WTC11 (cell line): ENCODE measurements at regions not wholly inside any gene's neighbourhood (a gene's known extent, or its start where the extent isn't known, plus 50 kb on each side); places are given as distances from the start of the nearest gene placed in this dataset.

Source experiments
- ATAC-seq: fragments of 200-7000 bp; cut with Tn5 transposase; 2 replicates; pipeline ENCODE4 v1.10.0; 2021; ENCODE audit warnings: mild to moderate bottlenecking, moderate library complexity
- CTCF ChIA-PET: fragments of 300-600 bp; sonication (Branson Sonifier 250); formaldehyde crosslinking; loops from one replicate; lab custom pipeline; 2021; ENCODE audit warnings: antibody characterized with exemption; lab: Charles Lee
- POLR2A ChIA-PET: fragments of 350-600 bp; sonication (Branson Sonifier 250); formaldehyde crosslinking; loops from one replicate; lab custom pipeline; 2021; ENCODE audit warnings: antibody characterized with exemption; lab: Charles Lee
- DNase-seq: peaks from one replicate; pipeline ENCODE4 v3.0.0; 2021; ENCODE audit warnings: low spot score
- H3K27ac Mint-ChIP-seq: 2 replicates; pipeline ENCODE4 v1.8.0; 2021; ENCODE audit warnings: mixed read lengths
- H3K27me3 Mint-ChIP-seq: 2 replicates; pipeline ENCODE4 v1.8.0; 2021; ENCODE audit warnings: low read depth, mild to moderate bottlenecking, moderate library complexity, mixed read lengths
- H3K36me3 Mint-ChIP-seq: 2 replicates; pipeline ENCODE4 v1.8.0; 2021; ENCODE audit warnings: mixed read lengths
- H3K4me1 Mint-ChIP-seq: 2 replicates; pipeline ENCODE4 v1.8.0; 2022; ENCODE audit warnings: mixed read lengths
- H3K4me3 Mint-ChIP-seq: 2 replicates; pipeline ENCODE4 v1.8.0; 2021; ENCODE audit warnings: mild to moderate bottlenecking, moderate library complexity, mixed read lengths
- H3K9me3 Mint-ChIP-seq: 2 replicates; pipeline ENCODE4 v1.8.0; 2021; ENCODE audit warnings: mixed read lengths
- GABPB1 ChIP-seq: sonication (generic); formaldehyde crosslinking; IDR thresholded peaks from 2 replicates; pipeline ENCODE4 v1.8.1; 2023; ENCODE audit warnings: mild to moderate bottlenecking, missing genetic modification reagents
- HMGA2 ChIP-seq: fragments of 250-450 bp; sonication (Bioruptor Pico); IDR thresholded peaks from 2 replicates; pipeline ENCODE4 v1.4.0; 2021; ENCODE audit warnings: mild to moderate bottlenecking, moderate library complexity
- JAZF1 ChIP-seq: fragments of 250-450 bp; sonication (Bioruptor Pico); IDR thresholded peaks from 2 replicates; pipeline ENCODE4 v1.9.0; 2021; ENCODE audit warnings: moderate library complexity, mild to moderate bottlenecking, inconsistent platforms
- KAT7 ChIP-seq: sonication (generic); formaldehyde crosslinking; IDR thresholded peaks from 2 replicates; pipeline ENCODE4 v1.8.1; 2023; ENCODE audit warnings: missing genetic modification reagents, mild to moderate bottlenecking, borderline replicate concordance
- MYBL2 ChIP-seq: sonication (generic); formaldehyde crosslinking; IDR thresholded peaks from 2 replicates; pipeline ENCODE4 v1.8.1; 2023; ENCODE audit warnings: mild to moderate bottlenecking, moderate library complexity, missing genetic modification reagents
- NFE2L1 ChIP-seq: sonication (generic); formaldehyde crosslinking; IDR thresholded peaks from 2 replicates; pipeline ENCODE4 v1.8.1; 2023; ENCODE audit warnings: missing genetic modification reagents
- NR2C2 ChIP-seq: sonication (generic); formaldehyde crosslinking; IDR thresholded peaks from 2 replicates; pipeline ENCODE4 v1.8.0; 2022; ENCODE audit warnings: mild to moderate bottlenecking, missing genetic modification reagents
- SOX15 ChIP-seq: fragments of 250-450 bp; sonication (Bioruptor Pico); IDR thresholded peaks from 2 replicates; pipeline ENCODE4 v1.9.0; 2021; ENCODE audit warnings: mild to moderate bottlenecking
- ZNF138 ChIP-seq: sonication (generic); formaldehyde crosslinking; conservative IDR thresholded peaks from 2 replicates; pipeline ENCODE4 v1.8.1; 2022; ENCODE audit warnings: mild to moderate bottlenecking, moderate library complexity, missing genetic modification reagents
- ZNF219 ChIP-seq: sonication (generic); formaldehyde crosslinking; IDR thresholded peaks from 2 replicates; pipeline ENCODE4 v1.8.0; 2023; ENCODE audit warnings: missing genetic modification reagents, mild to moderate bottlenecking, borderline replicate concordance
- ZNF671 ChIP-seq: fragments of 250-450 bp; sonication (Bioruptor Pico); IDR thresholded peaks from 2 replicates; pipeline ENCODE4 v1.8.0; 2021; ENCODE audit warnings: mild to moderate bottlenecking
- TF ChIP-seq, protein P1 (sequence below): sonication (generic); formaldehyde crosslinking; IDR thresholded peaks from 2 replicates; pipeline ENCODE4 v1.8.0; 2022; ENCODE audit warnings: mild to moderate bottlenecking, missing genetic modification reagents
- TF ChIP-seq, protein P2 (sequence below): sonication (generic); formaldehyde crosslinking; IDR thresholded peaks from 2 replicates; pipeline ENCODE4 v1.8.1; 2023; ENCODE audit warnings: mild to moderate bottlenecking, missing genetic modification reagents, moderate library complexity
- TF ChIP-seq, protein P3 (sequence below): sonication (generic); formaldehyde crosslinking; IDR thresholded peaks from 2 replicates; pipeline ENCODE4 v1.8.0; 2022; ENCODE audit warnings: missing genetic modification reagents
- TF ChIP-seq, protein P4 (sequence below): fragments of 250-450 bp; sonication (Bioruptor Pico); IDR thresholded peaks from 2 replicates; pipeline ENCODE4 v1.9.0; 2021; ENCODE audit warnings: mild to moderate bottlenecking
- TF ChIP-seq, protein P5 (sequence below): sonication (generic); formaldehyde crosslinking; IDR thresholded peaks from 2 replicates; pipeline ENCODE4 v1.8.1; 2022; ENCODE audit warnings: low read depth, mild to moderate bottlenecking, moderate library complexity, missing genetic modification reagents, borderline replicate concordance
- TF ChIP-seq, protein P6 (sequence below): fragments of 250-450 bp; sonication (Bioruptor Pico); IDR thresholded peaks from 2 replicates; pipeline ENCODE4 v1.9.0; 2021; ENCODE audit warnings: mild to moderate bottlenecking
- TF ChIP-seq, protein P7 (sequence below): fragments of 250-450 bp; sonication (Bioruptor Pico); IDR thresholded peaks from 2 replicates; pipeline ENCODE4 v1.9.0; 2021; ENCODE audit warnings: moderate library complexity, mild to moderate bottlenecking, inconsistent platforms, borderline replicate concordance
- TF ChIP-seq, protein P8 (sequence below): fragments of 200-600 bp; IDR thresholded peaks from 2 replicates; pipeline ENCODE4 v1.8.0; 2022; ENCODE audit warnings: antibody characterized with exemption

DNA sequence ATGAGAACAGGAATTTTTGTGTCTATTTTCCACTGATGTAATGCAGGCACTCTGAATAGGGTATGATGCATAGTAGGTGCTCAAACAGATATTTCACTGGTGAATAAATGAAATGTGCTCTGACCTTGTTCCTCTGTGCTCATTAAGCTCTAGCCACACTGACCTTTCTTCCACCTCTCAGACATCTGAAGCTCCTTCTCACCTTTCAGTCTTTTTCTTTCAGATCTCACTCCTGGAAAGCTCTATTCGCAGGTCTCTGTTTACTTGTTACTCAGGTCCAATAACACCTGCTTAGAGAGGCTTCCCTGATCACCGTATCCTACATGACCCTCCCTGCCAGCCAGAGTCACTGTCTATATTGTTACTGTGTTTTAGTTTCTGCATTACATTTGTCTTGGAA is 59.2 kb upstream of the IVNS1ABP start:
- TF ChIP-seq, protein P1, sequence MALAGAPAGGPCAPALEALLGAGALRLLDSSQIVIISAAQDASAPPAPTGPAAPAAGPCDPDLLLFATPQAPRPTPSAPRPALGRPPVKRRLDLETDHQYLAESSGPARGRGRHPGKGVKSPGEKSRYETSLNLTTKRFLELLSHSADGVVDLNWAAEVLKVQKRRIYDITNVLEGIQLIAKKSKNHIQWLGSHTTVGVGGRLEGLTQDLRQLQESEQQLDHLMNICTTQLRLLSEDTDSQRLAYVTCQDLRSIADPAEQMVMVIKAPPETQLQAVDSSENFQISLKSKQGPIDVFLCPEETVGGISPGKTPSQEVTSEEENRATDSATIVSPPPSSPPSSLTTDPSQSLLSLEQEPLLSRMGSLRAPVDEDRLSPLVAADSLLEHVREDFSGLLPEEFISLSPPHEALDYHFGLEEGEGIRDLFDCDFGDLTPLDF (CRISPR knock-in tag): no peak
- TF ChIP-seq SOX15 (CRISPR knock-in tag) (no peak), ZNF219 (CRISPR knock-in tag) (no peak), HMGA2 (no peak), KAT7 (CRISPR knock-in tag) (no peak), NFE2L1 (CRISPR knock-in tag) (no peak), MYBL2 (CRISPR knock-in tag) (no peak), ZNF671 (CRISPR knock-in tag) (no peak), NR2C2 (CRISPR knock-in tag) (no peak), ZNF138 (CRISPR knock-in tag) (no peak), GABPB1 (CRISPR knock-in tag) (no peak), JAZF1 (no peak)
- TF ChIP-seq, protein P2, sequence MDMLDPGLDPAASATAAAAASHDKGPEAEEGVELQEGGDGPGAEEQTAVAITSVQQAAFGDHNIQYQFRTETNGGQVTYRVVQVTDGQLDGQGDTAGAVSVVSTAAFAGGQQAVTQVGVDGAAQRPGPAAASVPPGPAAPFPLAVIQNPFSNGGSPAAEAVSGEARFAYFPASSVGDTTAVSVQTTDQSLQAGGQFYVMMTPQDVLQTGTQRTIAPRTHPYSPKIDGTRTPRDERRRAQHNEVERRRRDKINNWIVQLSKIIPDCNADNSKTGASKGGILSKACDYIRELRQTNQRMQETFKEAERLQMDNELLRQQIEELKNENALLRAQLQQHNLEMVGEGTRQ: no peak
- TF ChIP-seq, protein P3, sequence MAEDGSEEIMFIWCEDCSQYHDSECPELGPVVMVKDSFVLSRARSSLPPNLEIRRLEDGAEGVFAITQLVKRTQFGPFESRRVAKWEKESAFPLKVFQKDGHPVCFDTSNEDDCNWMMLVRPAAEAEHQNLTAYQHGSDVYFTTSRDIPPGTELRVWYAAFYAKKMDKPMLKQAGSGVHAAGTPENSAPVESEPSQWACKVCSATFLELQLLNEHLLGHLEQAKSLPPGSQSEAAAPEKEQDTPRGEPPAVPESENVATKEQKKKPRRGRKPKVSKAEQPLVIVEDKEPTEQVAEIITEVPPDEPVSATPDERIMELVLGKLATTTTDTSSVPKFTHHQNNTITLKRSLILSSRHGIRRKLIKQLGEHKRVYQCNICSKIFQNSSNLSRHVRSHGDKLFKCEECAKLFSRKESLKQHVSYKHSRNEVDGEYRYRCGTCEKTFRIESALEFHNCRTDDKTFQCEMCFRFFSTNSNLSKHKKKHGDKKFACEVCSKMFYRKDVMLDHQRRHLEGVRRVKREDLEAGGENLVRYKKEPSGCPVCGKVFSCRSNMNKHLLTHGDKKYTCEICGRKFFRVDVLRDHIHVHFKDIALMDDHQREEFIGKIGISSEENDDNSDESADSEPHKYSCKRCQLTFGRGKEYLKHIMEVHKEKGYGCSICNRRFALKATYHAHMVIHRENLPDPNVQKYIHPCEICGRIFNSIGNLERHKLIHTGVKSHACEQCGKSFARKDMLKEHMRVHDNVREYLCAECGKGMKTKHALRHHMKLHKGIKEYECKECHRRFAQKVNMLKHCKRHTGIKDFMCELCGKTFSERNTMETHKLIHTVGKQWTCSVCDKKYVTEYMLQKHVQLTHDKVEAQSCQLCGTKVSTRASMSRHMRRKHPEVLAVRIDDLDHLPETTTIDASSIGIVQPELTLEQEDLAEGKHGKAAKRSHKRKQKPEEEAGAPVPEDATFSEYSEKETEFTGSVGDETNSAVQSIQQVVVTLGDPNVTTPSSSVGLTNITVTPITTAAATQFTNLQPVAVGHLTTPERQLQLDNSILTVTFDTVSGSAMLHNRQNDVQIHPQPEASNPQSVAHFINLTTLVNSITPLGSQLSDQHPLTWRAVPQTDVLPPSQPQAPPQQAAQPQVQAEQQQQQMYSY (CRISPR knock-in tag): no peak
- TF ChIP-seq, protein P4, sequence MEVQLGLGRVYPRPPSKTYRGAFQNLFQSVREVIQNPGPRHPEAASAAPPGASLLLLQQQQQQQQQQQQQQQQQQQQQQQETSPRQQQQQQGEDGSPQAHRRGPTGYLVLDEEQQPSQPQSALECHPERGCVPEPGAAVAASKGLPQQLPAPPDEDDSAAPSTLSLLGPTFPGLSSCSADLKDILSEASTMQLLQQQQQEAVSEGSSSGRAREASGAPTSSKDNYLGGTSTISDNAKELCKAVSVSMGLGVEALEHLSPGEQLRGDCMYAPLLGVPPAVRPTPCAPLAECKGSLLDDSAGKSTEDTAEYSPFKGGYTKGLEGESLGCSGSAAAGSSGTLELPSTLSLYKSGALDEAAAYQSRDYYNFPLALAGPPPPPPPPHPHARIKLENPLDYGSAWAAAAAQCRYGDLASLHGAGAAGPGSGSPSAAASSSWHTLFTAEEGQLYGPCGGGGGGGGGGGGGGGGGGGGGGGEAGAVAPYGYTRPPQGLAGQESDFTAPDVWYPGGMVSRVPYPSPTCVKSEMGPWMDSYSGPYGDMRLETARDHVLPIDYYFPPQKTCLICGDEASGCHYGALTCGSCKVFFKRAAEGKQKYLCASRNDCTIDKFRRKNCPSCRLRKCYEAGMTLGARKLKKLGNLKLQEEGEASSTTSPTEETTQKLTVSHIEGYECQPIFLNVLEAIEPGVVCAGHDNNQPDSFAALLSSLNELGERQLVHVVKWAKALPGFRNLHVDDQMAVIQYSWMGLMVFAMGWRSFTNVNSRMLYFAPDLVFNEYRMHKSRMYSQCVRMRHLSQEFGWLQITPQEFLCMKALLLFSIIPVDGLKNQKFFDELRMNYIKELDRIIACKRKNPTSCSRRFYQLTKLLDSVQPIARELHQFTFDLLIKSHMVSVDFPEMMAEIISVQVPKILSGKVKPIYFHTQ (CRISPR knock-in tag): no peak
- TF ChIP-seq, protein P5, sequence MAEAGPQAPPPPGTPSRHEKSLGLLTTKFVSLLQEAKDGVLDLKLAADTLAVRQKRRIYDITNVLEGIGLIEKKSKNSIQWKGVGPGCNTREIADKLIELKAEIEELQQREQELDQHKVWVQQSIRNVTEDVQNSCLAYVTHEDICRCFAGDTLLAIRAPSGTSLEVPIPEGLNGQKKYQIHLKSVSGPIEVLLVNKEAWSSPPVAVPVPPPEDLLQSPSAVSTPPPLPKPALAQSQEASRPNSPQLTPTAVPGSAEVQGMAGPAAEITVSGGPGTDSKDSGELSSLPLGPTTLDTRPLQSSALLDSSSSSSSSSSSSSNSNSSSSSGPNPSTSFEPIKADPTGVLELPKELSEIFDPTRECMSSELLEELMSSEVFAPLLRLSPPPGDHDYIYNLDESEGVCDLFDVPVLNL (CRISPR knock-in tag): no peak
- TF ChIP-seq, protein P6, sequence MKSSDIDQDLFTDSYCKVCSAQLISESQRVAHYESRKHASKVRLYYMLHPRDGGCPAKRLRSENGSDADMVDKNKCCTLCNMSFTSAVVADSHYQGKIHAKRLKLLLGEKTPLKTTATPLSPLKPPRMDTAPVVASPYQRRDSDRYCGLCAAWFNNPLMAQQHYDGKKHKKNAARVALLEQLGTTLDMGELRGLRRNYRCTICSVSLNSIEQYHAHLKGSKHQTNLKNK: no peak
- TF ChIP-seq, protein P7, sequence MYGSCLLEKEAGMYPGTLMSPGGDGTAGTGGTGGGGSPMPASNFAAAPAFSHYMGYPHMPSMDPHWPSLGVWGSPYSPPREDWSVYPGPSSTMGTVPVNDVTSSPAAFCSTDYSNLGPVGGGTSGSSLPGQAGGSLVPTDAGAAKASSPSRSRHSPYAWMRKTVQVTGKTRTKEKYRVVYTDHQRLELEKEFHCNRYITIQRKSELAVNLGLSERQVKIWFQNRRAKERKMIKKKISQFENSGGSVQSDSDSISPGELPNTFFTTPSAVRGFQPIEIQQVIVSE (CRISPR knock-in tag): no peak
- TF ChIP-seq, protein P8, sequence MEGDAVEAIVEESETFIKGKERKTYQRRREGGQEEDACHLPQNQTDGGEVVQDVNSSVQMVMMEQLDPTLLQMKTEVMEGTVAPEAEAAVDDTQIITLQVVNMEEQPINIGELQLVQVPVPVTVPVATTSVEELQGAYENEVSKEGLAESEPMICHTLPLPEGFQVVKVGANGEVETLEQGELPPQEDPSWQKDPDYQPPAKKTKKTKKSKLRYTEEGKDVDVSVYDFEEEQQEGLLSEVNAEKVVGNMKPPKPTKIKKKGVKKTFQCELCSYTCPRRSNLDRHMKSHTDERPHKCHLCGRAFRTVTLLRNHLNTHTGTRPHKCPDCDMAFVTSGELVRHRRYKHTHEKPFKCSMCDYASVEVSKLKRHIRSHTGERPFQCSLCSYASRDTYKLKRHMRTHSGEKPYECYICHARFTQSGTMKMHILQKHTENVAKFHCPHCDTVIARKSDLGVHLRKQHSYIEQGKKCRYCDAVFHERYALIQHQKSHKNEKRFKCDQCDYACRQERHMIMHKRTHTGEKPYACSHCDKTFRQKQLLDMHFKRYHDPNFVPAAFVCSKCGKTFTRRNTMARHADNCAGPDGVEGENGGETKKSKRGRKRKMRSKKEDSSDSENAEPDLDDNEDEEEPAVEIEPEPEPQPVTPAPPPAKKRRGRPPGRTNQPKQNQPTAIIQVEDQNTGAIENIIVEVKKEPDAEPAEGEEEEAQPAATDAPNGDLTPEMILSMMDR: no peak
- no peak for DNase-seq
- H3K9me3 Mint-ChIP-seq: peaks cover 7% of the 10 kb centered on the region

More for the DNA sequence above, 59.2 kb upstream of the IVNS1ABP start:
- Mint-ChIP-seq H3K27ac (no peak overlapping the region), H3K36me3 (peaks cover 5% of the 10 kb centered on the region), H3K4me3 (no peak overlapping the region), H3K27me3 (no peaks in the 10 kb centered on the region), H3K4me1 (peaks cover 15% of the 10 kb centered on the region)
- CTCF ChIA-PET: no interaction called here
- POLR2A ChIA-PET: no interaction called here
- ATAC-seq: no peak
